CD4-positive, alpha-beta memory T cell (primary cell): ENCODE measurements at regions not wholly inside any gene's neighbourhood (a gene's known extent, or its start where the extent isn't known, plus 50 kb on each side); places are given as distances from the start of the nearest gene placed in this dataset.
"Not testable (repeated sequence)": the region's sequence is repeated elsewhere in the genome, so short reads cannot be mapped to it uniquely, and the experiment has no call there.

ENCODE experiments used
- CTCF ChIA-PET: fragments of 350-600 bp; sonication (Branson Sonifier 250); formaldehyde crosslinking; loops from one replicate; lab custom pipeline; 2021; ENCODE audit warnings: inconsistent platforms; ENCODE audit not compliant: partially characterized antibody; lab: Charles Lee
- POLR2A ChIA-PET: fragments of 350-600 bp; sonication (Branson Sonifier 250); formaldehyde crosslinking; loops from one replicate; lab custom pipeline; 2021; ENCODE audit not compliant: partially characterized antibody; lab: Charles Lee
- DNase-seq, 5 donors: peaks; one replicate each; pipeline versions ENCODE4 v3.0.0 to v3.0.0-alpha.2; 2020 to 2022; ENCODE audit warnings: mixed read lengths in 1 of 5
- H3K27ac ChIP-seq: one replicate; pipeline ENCODE4 v1.7.0; 2013; ENCODE audit warnings: low read depth, low read length
- H3K27me3 ChIP-seq: 2 replicates; pipeline ENCODE4 v1.7.0; 2013; ENCODE audit warnings: mild to moderate bottlenecking, low read length, moderate library complexity; ENCODE audit not compliant: insufficient read depth
- H3K36me3 ChIP-seq: 2 replicates; pipeline ENCODE4 v1.7.0; 2013; ENCODE audit warnings: mild to moderate bottlenecking, low read length, moderate library complexity; ENCODE audit not compliant: insufficient read depth
- H3K4me1 ChIP-seq: 2 replicates; pipeline ENCODE4 v1.7.0; 2013; ENCODE audit warnings: mild to moderate bottlenecking, low read length, moderate library complexity; ENCODE audit not compliant: insufficient read depth
- H3K4me3 ChIP-seq, 2 donors: one replicate each; pipeline ENCODE4 v1.7.0; 2013; ENCODE audit warnings: low read length in 2 of 2, mild to moderate bottlenecking in 1 of 2
- H3K9me3 ChIP-seq, 2 donors: one replicate each; pipeline ENCODE4 v1.7.0; 2013; ENCODE audit warnings: low read length in 2 of 2, control low read depth in 1 of 2; ENCODE audit not compliant: control insufficient read depth in 1 of 2
- H3K27ac Mint-ChIP-seq, 7 donors: one replicate each; pipeline ENCODE4 v1.8.0; 2020 to 2021; ENCODE audit warnings: mixed read lengths in 7 of 7, mild to moderate bottlenecking in 6 of 7, inconsistent platforms in 3 of 7, moderate library complexity in 3 of 7
- H3K27me3 Mint-ChIP-seq, 2 donors: one replicate each; pipeline ENCODE4 v1.8.0; 2020 to 2021; ENCODE audit warnings: mixed read lengths in 2 of 2
- H3K36me3 Mint-ChIP-seq, 2 donors: one replicate each; pipeline ENCODE4 v1.8.0; 2020 to 2021; ENCODE audit warnings: mixed read lengths in 2 of 2, inconsistent platforms in 1 of 2, mild to moderate bottlenecking in 1 of 2
- H3K4me1 Mint-ChIP-seq, 4 donors: one replicate each; pipeline ENCODE4 v1.8.0; 2020 to 2021; ENCODE audit warnings: mixed read lengths in 4 of 4, mild to moderate bottlenecking in 1 of 4
- H3K4me3 Mint-ChIP-seq, 8 donors: one replicate each; pipeline ENCODE4 v1.8.0; 2020 to 2021; ENCODE audit warnings: mixed read lengths in 8 of 8, mild to moderate bottlenecking in 7 of 8, moderate library complexity in 6 of 8, inconsistent platforms in 3 of 8
- H3K9me3 Mint-ChIP-seq, 8 donors: one replicate each; pipeline ENCODE4 v1.8.0; 2020 to 2021; ENCODE audit warnings: mixed read lengths in 8 of 8, mild to moderate bottlenecking in 5 of 8, inconsistent platforms in 3 of 8, moderate library complexity in 1 of 8
- intact Hi-C: fragments of 100-400 bp; cut with micrococcal nuclease; formaldehyde crosslinking; loops from one replicate; pipeline ENCODE4 v1.15.1; 2023

- peaks cover 0 to 25% (median 8%) of the 10 kb centered on the region in 8 donors for H3K9me3 Mint-ChIP-seq
- H3K4me3 ChIP-seq, H3K36me3 ChIP-seq, DNase-seq, intact Hi-C loops, H3K27ac Mint-ChIP-seq, H3K4me1 Mint-ChIP-seq, H3K27ac ChIP-seq, H3K4me1 ChIP-seq, H3K4me3 Mint-ChIP-seq, H3K36me3 Mint-ChIP-seq, H3K27me3 Mint-ChIP-seq, POLR2A ChIA-PET, H3K27me3 ChIP-seq, H3K9me3 ChIP-seq: not testable (repeated sequence)
- CTCF ChIA-PET: interaction anchor here (2.2 kb wide), 1 partner anchor 174 kb away, joined by 6 read pairs; no protein-coding TSS in a partner anchor
Observed at GRCh38 chr3:14029390-14029995, 95.2 kb downstream of the CHCHD4 start.

DNA sequence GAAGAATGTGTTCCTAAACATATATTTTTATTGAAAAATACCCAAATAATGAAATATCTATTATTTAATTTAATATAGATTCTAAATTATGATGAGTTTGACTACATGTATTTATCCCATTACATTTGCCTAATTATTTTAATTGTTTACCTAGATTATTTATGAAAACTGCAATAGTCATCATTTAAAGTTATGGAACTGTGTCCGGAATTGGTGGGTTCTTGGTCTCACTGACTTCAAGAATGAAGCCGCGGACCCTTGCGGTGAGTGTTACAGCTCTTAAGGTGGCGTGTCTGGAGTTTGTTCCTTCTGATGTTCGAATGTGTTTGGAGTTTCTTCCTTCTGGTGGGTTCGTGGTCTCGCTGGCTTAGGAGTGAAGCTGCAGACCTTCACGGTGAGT is 96.5 kb downstream of the CHCHD4 start:
- H3K27ac Mint-ChIP-seq, CTCF ChIA-PET, H3K4me3 Mint-ChIP-seq, H3K4me1 ChIP-seq, H3K27ac ChIP-seq, H3K27me3 ChIP-seq, H3K9me3 ChIP-seq, H3K36me3 ChIP-seq, H3K4me3 ChIP-seq, DNase-seq, H3K4me1 Mint-ChIP-seq, POLR2A ChIA-PET, intact Hi-C loops: not testable (repeated sequence)
- Mint-ChIP-seq H3K36me3 (peaks cover 0 to 12% of the 10 kb centered on the region in 2 donors), H3K27me3 (peaks cover 10 to 16% of the 10 kb centered on the region in 2 donors), H3K9me3 (peaks cover 2 to 39% (median 21%) of the 10 kb centered on the region in 8 donors)

GRCh38 chr3:14019459-14019858 is 105.2 kb downstream of the CHCHD4 start:
- Histone ChIP-seq H3K4me3 (no peak overlapping the region), H3K9me3 (no peaks in the 10 kb centered on the region), H3K27me3 (no peaks in the 10 kb centered on the region), H3K27ac (no peak overlapping the region), H3K4me1 (no peaks in the 10 kb centered on the region), H3K36me3 (no peaks in the 10 kb centered on the region)
- intact Hi-C loops: no loop called here
- Mint-ChIP-seq H3K9me3 (peaks cover 2 to 29% (median 25%) of the 10 kb centered on the region in 8 donors), H3K4me3 (no peak overlapping the region), H3K36me3 (peaks cover 1 to 6% of the 10 kb centered on the region in 2 donors), H3K27me3 (peaks cover 21% of the 10 kb centered on the region in 2 donors), H3K4me1 (no peaks in the 10 kb centered on the region), H3K27ac (no peak overlapping the region)
- CTCF ChIA-PET: no interaction called here
- POLR2A ChIA-PET: no interaction called here
- no peak for DNase-seq

GRCh38 chr3:14016900-14017475 is 107.7 kb downstream of the CHCHD4 start:
- no peak overlapping the region for H3K4me3 ChIP-seq
- no peaks in the 10 kb centered on the region for H3K9me3 ChIP-seq
- H3K4me1 ChIP-seq: no peaks in the 10 kb centered on the region
- no peaks in the 10 kb centered on the region for H3K27me3 ChIP-seq
- no peaks in the 10 kb centered on the region for H3K36me3 ChIP-seq
- peaks cover 20 to 27% of the 10 kb centered on the region in 2 donors for H3K27me3 Mint-ChIP-seq
- peaks cover 2 to 29% (median 15%) of the 10 kb centered on the region in 8 donors for H3K9me3 Mint-ChIP-seq
- DNase-seq: no peak
- no peak overlapping the region for H3K4me3 Mint-ChIP-seq
- no peak overlapping the region for H3K27ac ChIP-seq
- no peaks in the 10 kb centered on the region for H3K36me3 Mint-ChIP-seq
- no peaks in the 10 kb centered on the region for H3K4me1 Mint-ChIP-seq
- H3K27ac Mint-ChIP-seq: no peak overlapping the region
- intact Hi-C loops: no loop called here
- ChIA-PET CTCF (interaction anchor here (0.6 kb wide), 1 partner anchor 131 kb away, joined by 3 read pairs; no protein-coding TSS in a partner anchor), POLR2A (no interaction called here)

GRCh38 chr3:14007006-14007405 is 117.7 kb downstream of the CHCHD4 start:
- DNase-seq: no peak
- Histone ChIP-seq H3K27ac (no peak overlapping the region), H3K4me1 (no peaks in the 10 kb centered on the region), H3K4me3 (no peak overlapping the region), H3K27me3 (no peaks in the 10 kb centered on the region), H3K9me3 (no peaks in the 10 kb centered on the region), H3K36me3 (no peaks in the 10 kb centered on the region)
- H3K9me3 Mint-ChIP-seq: peaks cover 0 to 4% (median 0%) of the 10 kb centered on the region in 8 donors
- no peak overlapping the region for H3K27ac Mint-ChIP-seq
- intact Hi-C loops: no loop called here
- CTCF ChIA-PET: no interaction called here
- peaks cover 18 to 19% of the 10 kb centered on the region in 2 donors for H3K27me3 Mint-ChIP-seq
- no peaks in the 10 kb centered on the region for H3K36me3 Mint-ChIP-seq
- POLR2A ChIA-PET: no interaction called here
- H3K4me3 Mint-ChIP-seq: no peak overlapping the region
- H3K4me1 Mint-ChIP-seq: no peaks in the 10 kb centered on the region

- no peak overlapping the region for H3K4me3 ChIP-seq
- DNase-seq: no peak
- Mint-ChIP-seq H3K4me1 (no peaks in the 10 kb centered on the region), H3K27me3 (peaks cover 9 to 10% of the 10 kb centered on the region in 2 donors), H3K27ac (no peak overlapping the region), H3K36me3 (no peaks in the 10 kb centered on the region), H3K4me3 (no peak overlapping the region), H3K9me3 (peaks cover 0 to 8% (median 3%) of the 10 kb centered on the region in 8 donors)
- H3K27ac ChIP-seq: no peak overlapping the region
- H3K4me1 ChIP-seq: no peaks in the 10 kb centered on the region
- no peaks in the 10 kb centered on the region for H3K27me3 ChIP-seq
- CTCF ChIA-PET: no interaction called here
- H3K36me3 ChIP-seq: no peaks in the 10 kb centered on the region
- intact Hi-C loops: no loop called here
- POLR2A ChIA-PET: no interaction called here
- H3K9me3 ChIP-seq: no peaks in the 10 kb centered on the region
Observed at GRCh38 chr3:14001136-14001535, 121.3 kb upstream of the WNT7A start.

- CTCF ChIA-PET: no interaction called here
Observed at GRCh38 chr3:14000556-14000955, 120.7 kb upstream of the WNT7A start.

More at GRCh38 chr3:14000556-14000955, 120.7 kb upstream of the WNT7A start:
- Histone ChIP-seq H3K4me1 (no peaks in the 10 kb centered on the region), H3K9me3 (no peaks in the 10 kb centered on the region), H3K27ac (no peak overlapping the region), H3K27me3 (no peaks in the 10 kb centered on the region), H3K4me3 (no peak overlapping the region), H3K36me3 (no peaks in the 10 kb centered on the region)
- no peak overlapping the region for H3K4me3 Mint-ChIP-seq
- no peaks in the 10 kb centered on the region for H3K4me1 Mint-ChIP-seq
- H3K27me3 Mint-ChIP-seq: peaks cover 12 to 14% of the 10 kb centered on the region in 2 donors
- peaks cover 0 to 5% of the 10 kb centered on the region in 2 donors for H3K36me3 Mint-ChIP-seq
- intact Hi-C loops: no loop called here
- DNase-seq: no peak
- H3K27ac Mint-ChIP-seq: no peak overlapping the region
- H3K9me3 Mint-ChIP-seq: peaks cover 0 to 14% (median 9%) of the 10 kb centered on the region in 8 donors
- POLR2A ChIA-PET: no interaction called here
